Adipose tissue (tissue), 3 donors: ENCODE measurements at regions not wholly inside any gene's neighbourhood (a gene's known extent, or its start where the extent isn't known, plus 50 kb on each side); places are given as distances from the start of the nearest gene placed in this dataset.
"Not testable (repeated sequence)": the region's sequence is repeated elsewhere in the genome, so short reads cannot be mapped to it uniquely, and the experiment has no call there.

Source experiments
- H3K27ac ChIP-seq: one replicate; pipeline ENCODE4 v1.5.1; 2013; ENCODE audit warnings: low read depth, low read length
- WGBS, 3 donors: extraction: QIAGEN DNeasy Blood & Tissue Kit; methylation state at CpG; one replicate each; pipeline ENCODE4 v1.1.7; 2013; 5-methylcytosine and 5-hydroxymethylcytosine counted together
- donor health status: healthy with polysubstance abuse.
- donor health status: Bipolar disorder and iron deficiency.
- donor health status: healthy.

- WGBS, 3 donors = 70 to 79% (median 74%) methylated on average over 3 of the region's 3 CpGs
- H3K27ac ChIP-seq = no peak overlapping the region
Measured at GRCh38 chr2:14454202-14454601, 178.3 kb upstream of the LRATD1 start.

- H3K27ac ChIP-seq = no peak overlapping the region
- WGBS, 3 donors = 75 to 94% (median 81%) methylated on average over 1 of the region's 1 CpG
Measured at GRCh38 chr2:14459786-14460325, 172.7 kb upstream of the LRATD1 start.

GRCh38 chr2:14475994-14476393 lies 156.5 kb upstream of the LRATD1 start:
- WGBS, 3 donors = 76 to 84% (median 84%) methylated on average over 5 of the region's 5 CpGs
- H3K27ac ChIP-seq = no peak overlapping the region

GRCh38 chr2:14479486-14479885 lies 153.0 kb upstream of the LRATD1 start:
- no peak overlapping the region for H3K27ac ChIP-seq
- WGBS, 3 donors = 60 to 72% (median 68%) methylated on average over 2 of the region's 2 CpGs

GRCh38 chr2:14480120-14480519 lies 152.4 kb upstream of the LRATD1 start:
- no peak overlapping the region for H3K27ac ChIP-seq
- 18 to 87% (median 43%) methylated on average over 2 of the region's 2 CpGs for WGBS, 3 donors

- no peak overlapping the region for H3K27ac ChIP-seq
- WGBS, 3 donors = 79 to 87% (median 83%) methylated on average over 1 of the region's 1 CpG
Measured at GRCh38 chr2:14480906-14481305, 151.6 kb upstream of the LRATD1 start.

- no peak overlapping the region for H3K27ac ChIP-seq
- WGBS, 3 donors = 50 to 82% (median 73%) methylated on average over 3 of the region's 3 CpGs
Measured at GRCh38 chr2:14492920-14493503, 139.5 kb upstream of the LRATD1 start.

GRCh38 chr2:14494759-14495158 lies 137.8 kb upstream of the LRATD1 start:
- no peak overlapping the region for H3K27ac ChIP-seq
- 29 to 64% (median 59%) methylated on average over 1 of the region's 1 CpG for WGBS, 3 donors

GRCh38 chr2:14501061-14501460 lies 131.5 kb upstream of the LRATD1 start:
- 88 to 90% (median 90%) methylated on average over 6 of the region's 6 CpGs for WGBS, 3 donors
- H3K27ac ChIP-seq = no peak overlapping the region

GRCh38 chr2:14506955-14507354 lies 125.6 kb upstream of the LRATD1 start:
- H3K27ac ChIP-seq = not testable (repeated sequence)
- WGBS, 3 donors = 91 to 98% (median 92%) methylated on average over 10 to 12 of the region's 12 CpGs

- no peak overlapping the region for H3K27ac ChIP-seq
- 68 to 90% (median 81%) methylated on average over 4 of the region's 4 CpGs for WGBS, 3 donors
Measured at GRCh38 chr2:14511541-14511940, 121.0 kb upstream of the LRATD1 start.

- no peak overlapping the region for H3K27ac ChIP-seq
- WGBS, 3 donors = 19 to 52% (median 20%) methylated on average over 1 of the region's 1 CpG
Measured at GRCh38 chr2:14513903-14514302, 118.6 kb upstream of the LRATD1 start.

- 87 to 92% (median 87%) methylated on average over 1 of the region's 1 CpG for WGBS, 3 donors
- no peak overlapping the region for H3K27ac ChIP-seq
Measured at GRCh38 chr2:14516844-14517243, 115.7 kb upstream of the LRATD1 start.

GRCh38 chr2:14517731-14518130 lies 114.8 kb upstream of the LRATD1 start:
- H3K27ac ChIP-seq = no peak overlapping the region
- WGBS, 3 donors = 84 to 88% (median 86%) methylated on average over 4 of the region's 4 CpGs

GRCh38 chr2:14520385-14520945 lies 112.1 kb upstream of the LRATD1 start:
- no peak overlapping the region for H3K27ac ChIP-seq
- 82 to 87% (median 83%) methylated on average over 10 of the region's 10 CpGs for WGBS, 3 donors

- H3K27ac ChIP-seq = no peak overlapping the region
- 80 to 86% (median 81%) methylated on average over 7 of the region's 7 CpGs for WGBS, 3 donors
Measured at GRCh38 chr2:14524041-14524802, 108.3 kb upstream of the LRATD1 start.

- H3K27ac ChIP-seq = no peak overlapping the region
Measured at GRCh38 chr2:14524803-14525080, 107.8 kb upstream of the LRATD1 start.

GRCh38 chr2:14530506-14530905 lies 102.0 kb upstream of the LRATD1 start:
- 59 to 76% (median 61%) methylated on average over 3 of the region's 3 CpGs for WGBS, 3 donors

GRCh38 chr2:14533131-14533757 lies 99.3 kb upstream of the LRATD1 start:
- no peak overlapping the region for H3K27ac ChIP-seq
- WGBS, 3 donors = 0 to 100% (median 88%) methylated on average over 1 of the region's 1 CpG

More at GRCh38 chr2:14530506-14530905, 102.0 kb upstream of the LRATD1 start:
- no peak overlapping the region for H3K27ac ChIP-seq
